Trophoblast cell (in vitro differentiated cells and primary cell): ENCODE measurements at regions not wholly inside any gene's neighbourhood (a gene's known extent, or its start where the extent isn't known, plus 50 kb on each side); places are given as distances from the start of the nearest gene placed in this dataset.

Experiments used
- DNase-seq, 2 donors: peaks; one replicate each; pipeline ENCODE4 v3.0.0-alpha.2; 2016
- H2AFZ ChIP-seq: 2 replicates; pipeline ENCODE4 v1.6.1; 2013; ENCODE audit warnings: low read length, moderate library complexity, mild to moderate bottlenecking; ENCODE audit not compliant: insufficient read depth, poor library complexity
- H2AK5ac ChIP-seq: 2 replicates; pipeline ENCODE4 v1.6.1; 2013; ENCODE audit warnings: mild to moderate bottlenecking, low read length
- H2BK120ac ChIP-seq: 2 replicates; pipeline ENCODE4 v1.6.1; 2013; ENCODE audit warnings: low read length, mild to moderate bottlenecking, moderate library complexity; ENCODE audit not compliant: insufficient read depth, poor library complexity
- H2BK12ac ChIP-seq: 2 replicates; pipeline ENCODE4 v1.6.1; 2013; ENCODE audit warnings: mild to moderate bottlenecking, low read length, moderate library complexity
- H2BK5ac ChIP-seq: 2 replicates; pipeline ENCODE4 v1.6.1; 2013; ENCODE audit warnings: low read length, low read depth, moderate library complexity, mild to moderate bottlenecking; ENCODE audit not compliant: poor library complexity
- H3K14ac ChIP-seq: 2 replicates; pipeline ENCODE4 v1.6.1; 2013; ENCODE audit warnings: mild to moderate bottlenecking, low read length
- H3K18ac ChIP-seq: 2 replicates; pipeline ENCODE4 v1.6.1; 2013; ENCODE audit warnings: mild to moderate bottlenecking, low read length
- H3K23ac ChIP-seq: 2 replicates; pipeline ENCODE4 v1.6.1; 2013; ENCODE audit warnings: low read length
- H3K27ac ChIP-seq: 2 replicates; pipeline ENCODE4 v1.5.1; 2013; ENCODE audit warnings: low read depth, mild to moderate bottlenecking, inconsistent platforms, low read length, moderate library complexity
- H3K27me3 ChIP-seq: 2 replicates; pipeline ENCODE4 v1.6.1; 2013; ENCODE audit warnings: inconsistent platforms, mild to moderate bottlenecking, low read length, moderate library complexity; ENCODE audit not compliant: insufficient read depth
- H3K36me3 ChIP-seq, 2 experiments: 1 replicate in 1 of 2; 2 replicates in 1 of 2; pipeline ENCODE4 v1.6.1; 2013; ENCODE audit warnings: low read length in 2 of 2, mild to moderate bottlenecking in 2 of 2, moderate library complexity in 1 of 2; ENCODE audit not compliant: insufficient read depth in 2 of 2, control insufficient read depth in 1 of 2
- H3K4ac ChIP-seq: 2 replicates; pipeline ENCODE4 v1.6.1; 2013; ENCODE audit warnings: low read depth, mild to moderate bottlenecking, low read length, moderate library complexity
- H3K4me1 ChIP-seq, 2 experiments: 1 replicate in 1 of 2; 2 replicates in 1 of 2; pipeline ENCODE4 v1.6.1; 2013; ENCODE audit warnings: low read length in 2 of 2, mild to moderate bottlenecking in 2 of 2, moderate library complexity in 1 of 2; ENCODE audit not compliant: insufficient read depth in 2 of 2, control insufficient read depth in 1 of 2
- H3K4me2 ChIP-seq: 2 replicates; pipeline ENCODE4 v1.6.1; 2013; ENCODE audit warnings: inconsistent platforms, mild to moderate bottlenecking, low read length, moderate library complexity
- H3K4me3 ChIP-seq: 2 replicates; pipeline ENCODE4 v1.5.1; 2013; ENCODE audit warnings: mild to moderate bottlenecking, low read depth, low read length, inconsistent platforms
- H3K79me1 ChIP-seq: one replicate; pipeline ENCODE4 v1.6.1; 2013; ENCODE audit warnings: low read length
- H3K79me2 ChIP-seq: 2 replicates; pipeline ENCODE4 v1.6.1; 2013; ENCODE audit warnings: low read length, mild to moderate bottlenecking; ENCODE audit not compliant: control insufficient read depth, insufficient read depth, poor library complexity
- H3K9ac ChIP-seq: 2 replicates; pipeline ENCODE4 v1.6.1; 2013; ENCODE audit warnings: mild to moderate bottlenecking, low read length
- H3K9me3 ChIP-seq: 2 replicates; pipeline ENCODE4 v1.6.1; 2013; ENCODE audit warnings: low read depth, mild to moderate bottlenecking, control low read depth, inconsistent platforms, low read length; ENCODE audit not compliant: insufficient read depth
- H4K12ac ChIP-seq: 2 replicates; pipeline ENCODE4 v1.6.1; 2013; ENCODE audit warnings: low read depth, mild to moderate bottlenecking, low read length, moderate library complexity
- H4K8ac ChIP-seq: 2 replicates; pipeline ENCODE4 v1.6.1; 2013; ENCODE audit warnings: low read depth, mild to moderate bottlenecking, low read length, moderate library complexity
- H4K91ac ChIP-seq: one replicate; pipeline ENCODE4 v1.6.1; 2013; ENCODE audit warnings: low read depth, mild to moderate bottlenecking, low read length, moderate library complexity
- WGBS: extraction: QIAGEN DNeasy Blood & Tissue Kit; methylation state at CpG from one replicate; pipeline ENCODE4 v1.1.7; 2013; ENCODE audit warnings: missing lambda C conversion rate; ENCODE audit not compliant: insufficient read length, insufficient coverage; ENCODE audit errors: extremely low coverage; 5-methylcytosine and 5-hydroxymethylcytosine counted together

GRCh38 chr5:117088176-117088575, 513.6 kb upstream of the SEMA6A start:
- H2BK12ac ChIP-seq = no peak overlapping the region
- no peaks in the 10 kb centered on the region for H3K4me1 ChIP-seq
- H4K12ac ChIP-seq = no peak overlapping the region
- H3K9me3 ChIP-seq = no peaks in the 10 kb centered on the region
- H3K36me3 ChIP-seq = no peaks in the 10 kb centered on the region
- no peak overlapping the region for H4K8ac ChIP-seq
- no peak overlapping the region for H2BK120ac ChIP-seq
- H3K4me2 ChIP-seq = no peak overlapping the region
- H3K23ac ChIP-seq = no peak overlapping the region
- no peak overlapping the region for H3K18ac ChIP-seq
- no peak overlapping the region for H4K91ac ChIP-seq
- H2BK5ac ChIP-seq = no peak overlapping the region
- no peaks in the 10 kb centered on the region for H3K79me1 ChIP-seq
- no peak overlapping the region for H3K9ac ChIP-seq
- no peak overlapping the region for H3K4me3 ChIP-seq
- H3K27me3 ChIP-seq = no peaks in the 10 kb centered on the region
- H3K14ac ChIP-seq = no peak overlapping the region
- no peak overlapping the region for H2AFZ ChIP-seq
- DNase-seq = no peak
- no peak overlapping the region for H3K27ac ChIP-seq
- no peak overlapping the region for H3K4ac ChIP-seq
- H2AK5ac ChIP-seq = no peak overlapping the region
- WGBS = no CpG with 5 or more reads among the region's 2 CpGs
- no peaks in the 10 kb centered on the region for H3K79me2 ChIP-seq

- H3K4me1 ChIP-seq = no peaks in the 10 kb centered on the region
- H2AFZ ChIP-seq = no peak overlapping the region
- no peaks in the 10 kb centered on the region for H3K27me3 ChIP-seq
- no peaks in the 10 kb centered on the region for H3K36me3 ChIP-seq
- H3K14ac ChIP-seq = no peak overlapping the region
- no peak overlapping the region for H3K4me3 ChIP-seq
- no peak overlapping the region for H2AK5ac ChIP-seq
- H3K23ac ChIP-seq = no peak overlapping the region
- no peak overlapping the region for H4K91ac ChIP-seq
- H3K4me2 ChIP-seq = no peak overlapping the region
- no peak for DNase-seq
- H2BK120ac ChIP-seq = no peak overlapping the region
- no peak overlapping the region for H3K9ac ChIP-seq
- no peak overlapping the region for H2BK12ac ChIP-seq
- no peaks in the 10 kb centered on the region for H3K79me2 ChIP-seq
- H3K27ac ChIP-seq = no peak overlapping the region
- no peak overlapping the region for H4K12ac ChIP-seq
- no peak overlapping the region for H3K18ac ChIP-seq
- H2BK5ac ChIP-seq = no peak overlapping the region
- H4K8ac ChIP-seq = no peak overlapping the region
- H3K79me1 ChIP-seq = no peaks in the 10 kb centered on the region
- no peaks in the 10 kb centered on the region for H3K9me3 ChIP-seq
- H3K4ac ChIP-seq = no peak overlapping the region
These were observed 509.4 kb upstream of the SEMA6A start for GRCh38 chr5:117084067-117084466.

GRCh38 chr5:117082977-117083376, 508.4 kb upstream of the SEMA6A start:
- Histone ChIP-seq H2BK5ac (no peak overlapping the region), H2BK120ac (no peak overlapping the region), H2AK5ac (no peak overlapping the region), H3K23ac (no peak overlapping the region), H2AFZ (no peak overlapping the region), H3K79me1 (no peaks in the 10 kb centered on the region), H3K27ac (no peak overlapping the region), H3K4me1 (no peaks in the 10 kb centered on the region), H3K4ac (no peak overlapping the region), H3K27me3 (no peaks in the 10 kb centered on the region), H3K36me3 (no peaks in the 10 kb centered on the region), H4K91ac (no peak overlapping the region), H3K4me2 (no peak overlapping the region), H3K4me3 (no peak overlapping the region), H4K12ac (no peak overlapping the region), H3K14ac (no peak overlapping the region), H3K79me2 (no peaks in the 10 kb centered on the region), H4K8ac (no peak overlapping the region), H3K9me3 (no peaks in the 10 kb centered on the region), H3K9ac (no peak overlapping the region), H3K18ac (no peak overlapping the region), H2BK12ac (no peak overlapping the region)
- no peak for DNase-seq
- no CpG with 5 or more reads among the region's 1 CpG for WGBS

GRCh38 chr5:117077142-117077541, 502.5 kb upstream of the SEMA6A start:
- H4K12ac ChIP-seq = no peak overlapping the region
- H3K9ac ChIP-seq = no peak overlapping the region
- no CpG with 5 or more reads among the region's 2 CpGs for WGBS
- no peak overlapping the region for H2AFZ ChIP-seq
- H3K79me2 ChIP-seq = no peaks in the 10 kb centered on the region
- H3K23ac ChIP-seq = no peak overlapping the region
- no peaks in the 10 kb centered on the region for H3K9me3 ChIP-seq
- no peak overlapping the region for H3K4me3 ChIP-seq
- H4K91ac ChIP-seq = no peak overlapping the region
- no peak overlapping the region for H4K8ac ChIP-seq
- H3K27ac ChIP-seq = no peak overlapping the region
- H2BK12ac ChIP-seq = no peak overlapping the region
- no peaks in the 10 kb centered on the region for H3K4me1 ChIP-seq
- no peaks in the 10 kb centered on the region for H3K27me3 ChIP-seq
- H3K4ac ChIP-seq = no peak overlapping the region
- no peak overlapping the region for H3K4me2 ChIP-seq
- no peak overlapping the region for H2BK5ac ChIP-seq
- no peaks in the 10 kb centered on the region for H3K79me1 ChIP-seq
- DNase-seq = peak in 1 of 2 donors; percentile 45
- no peak overlapping the region for H3K14ac ChIP-seq
- no peak overlapping the region for H2BK120ac ChIP-seq
- H3K36me3 ChIP-seq = no peaks in the 10 kb centered on the region
- H2AK5ac ChIP-seq = no peak overlapping the region
- no peak overlapping the region for H3K18ac ChIP-seq
